Jurkat, Clone E6-1 (cell line): ENCODE measurements at regions not wholly inside any gene's neighbourhood (a gene's known extent, or its start where the extent isn't known, plus 50 kb on each side); places are given as distances from the start of the nearest gene placed in this dataset.

Source experiments
- DNase-seq: peaks from one replicate; pipeline ENCODE4 v3.0.0-alpha.2; 2011; ENCODE audit warnings: low read depth, low spot score
- H3K4me3 ChIP-seq: 2 replicates; pipeline ENCODE4 v1.5.1; 2011; ENCODE audit warnings: mild to moderate bottlenecking, low read length, control low read depth, moderate library complexity

GRCh38 chr3:36220173-36220572, 160.1 kb upstream of the STAC start:
- no peak overlapping the region for H3K4me3 ChIP-seq
- no peak for DNase-seq

GRCh38 chr3:36221975-36222374, 158.3 kb upstream of the STAC start:
- no peak for DNase-seq
- no peak overlapping the region for H3K4me3 ChIP-seq

GRCh38 chr3:36227980-36228379, 152.3 kb upstream of the STAC start:
- no peak for DNase-seq

GRCh38 chr3:36229496-36229895, 150.8 kb upstream of the STAC start:
- H3K4me3 ChIP-seq, result no peak overlapping the region

More at GRCh38 chr3:36227980-36228379, 152.3 kb upstream of the STAC start:
- no peak overlapping the region for H3K4me3 ChIP-seq

GRCh38 chr3:36232797-36233489, 147.4 kb upstream of the STAC start:
- H3K4me3 ChIP-seq, result no peak overlapping the region
- DNase-seq, result no peak

More at GRCh38 chr3:36229496-36229895, 150.8 kb upstream of the STAC start:
- DNase-seq, result no peak

- no peak for DNase-seq
- no peak overlapping the region for H3K4me3 ChIP-seq
Observed at GRCh38 chr3:36244728-36245127, 135.6 kb upstream of the STAC start.

- no peak for DNase-seq
- no peak overlapping the region for H3K4me3 ChIP-seq
Observed at GRCh38 chr3:36248374-36248773, 131.9 kb upstream of the STAC start.

- no peak for DNase-seq
- no peak overlapping the region for H3K4me3 ChIP-seq
Observed at GRCh38 chr3:36250191-36250590, 130.1 kb upstream of the STAC start.

GRCh38 chr3:36257158-36257852, 123.0 kb upstream of the STAC start:
- DNase-seq, result no peak
- H3K4me3 ChIP-seq, result no peak overlapping the region

- no peak overlapping the region for H3K4me3 ChIP-seq
- DNase-seq, result no peak
Observed at GRCh38 chr3:36258421-36258820, 121.9 kb upstream of the STAC start.

- no peak for DNase-seq
- H3K4me3 ChIP-seq, result no peak overlapping the region
Observed at GRCh38 chr3:36259580-36259979, 120.7 kb upstream of the STAC start.

- no peak overlapping the region for H3K4me3 ChIP-seq
- no peak for DNase-seq
Observed at GRCh38 chr3:36269274-36269673, 111.0 kb upstream of the STAC start.

GRCh38 chr3:36282766-36283165, 97.5 kb upstream of the STAC start:
- no peak for DNase-seq
- H3K4me3 ChIP-seq, result no peak overlapping the region

- H3K4me3 ChIP-seq, result no peak overlapping the region
- no peak for DNase-seq
Observed at GRCh38 chr3:36295296-36295695, 85.0 kb upstream of the STAC start.

- no peak overlapping the region for H3K4me3 ChIP-seq
- no peak for DNase-seq
Observed at GRCh38 chr3:36297195-36297594, 83.1 kb upstream of the STAC start.

GRCh38 chr3:36298188-36298587, 82.1 kb upstream of the STAC start:
- no peak for DNase-seq
- no peak overlapping the region for H3K4me3 ChIP-seq

- DNase-seq, result no peak
- no peak overlapping the region for H3K4me3 ChIP-seq
Observed at GRCh38 chr3:36302158-36302509, 78.2 kb upstream of the STAC start.

- DNase-seq, result no peak
- no peak overlapping the region for H3K4me3 ChIP-seq
Observed at GRCh38 chr3:36302626-36303025, 77.7 kb upstream of the STAC start.

GRCh38 chr3:36303286-36303685, 77.0 kb upstream of the STAC start:
- H3K4me3 ChIP-seq, result no peak overlapping the region
- DNase-seq, result no peak

- no peak for DNase-seq
Observed at GRCh38 chr3:36305929-36306520, 74.3 kb upstream of the STAC start.

GRCh38 chr3:36309092-36309491, 71.2 kb upstream of the STAC start:
- no peak overlapping the region for H3K4me3 ChIP-seq
- no peak for DNase-seq

More at GRCh38 chr3:36305929-36306520, 74.3 kb upstream of the STAC start:
- no peak overlapping the region for H3K4me3 ChIP-seq
